OCI-LY1 (cell line): ENCODE measurements at regions not wholly inside any gene's neighbourhood (a gene's known extent, or its start where the extent isn't known, plus 50 kb on each side); places are given as distances from the start of the nearest gene placed in this dataset.
"Not testable (repeated sequence)": the region's sequence is repeated elsewhere in the genome, so short reads cannot be mapped to it uniquely, and the experiment has no call there.

Source experiments
- H2AFZ ChIP-seq: fragments of 200-600 bp; sonication (generic), shearing (Covaris generic); 2 replicates; pipeline ENCODE4 v1.6.0; 2014; ENCODE audit warnings: antibody characterized with exemption, mild to moderate bottlenecking, low read length
- H3F3A ChIP-seq: fragments of 200-600 bp; sonication (generic), shearing (Covaris generic); 2 replicates; pipeline ENCODE4 v1.6.0; 2014; ENCODE audit warnings: mild to moderate bottlenecking, antibody characterized with exemption, low read length, moderate library complexity; ENCODE audit not compliant: insufficient read depth
- H3K27ac ChIP-seq: fragments of 200-600 bp; sonication (generic); 2 replicates; pipeline ENCODE4 v1.5.1; 2014; ENCODE audit warnings: low read length, mixed run types, mild to moderate bottlenecking, low read depth; ENCODE audit not compliant: poor library complexity, severe bottlenecking
- H3K27me3 ChIP-seq: fragments of 200-600 bp; sonication (generic); 2 replicates; pipeline ENCODE4 v1.6.0; 2014; ENCODE audit warnings: antibody characterized with exemption, mild to moderate bottlenecking, low read length, moderate library complexity; ENCODE audit not compliant: insufficient read depth
- H3K36me3 ChIP-seq: fragments of 200-600 bp; sonication (generic); 2 replicates; pipeline ENCODE4 v1.6.1; 2014; ENCODE audit warnings: mild to moderate bottlenecking, antibody characterized with exemption, low read length, moderate library complexity, mixed read lengths; ENCODE audit not compliant: insufficient read depth
- H3K4me1 ChIP-seq: fragments of 200-600 bp; sonication (generic); 2 replicates; pipeline ENCODE4 v1.5.1; 2014; ENCODE audit warnings: mild to moderate bottlenecking, low read length, moderate library complexity; ENCODE audit not compliant: insufficient read depth, severe bottlenecking
- H3K4me2 ChIP-seq: fragments of 200-600 bp; sonication (generic), shearing (Covaris generic); 2 replicates; pipeline ENCODE4 v1.6.1; 2014; ENCODE audit warnings: low read length
- H3K4me3 ChIP-seq: fragments of 200-600 bp; sonication (generic); 2 replicates; pipeline ENCODE4 v1.5.1; 2014; ENCODE audit warnings: low read length, low read depth, mild to moderate bottlenecking, mixed read lengths; ENCODE audit not compliant: poor library complexity, severe bottlenecking
- H3K79me2 ChIP-seq: fragments of 200-600 bp; shearing (Covaris generic); 2 replicates; pipeline ENCODE4 v1.6.1; 2016; ENCODE audit warnings: mixed run types, low read length, mixed read lengths; ENCODE audit not compliant: insufficient read depth
- H3K9ac ChIP-seq: fragments of 200-600 bp; sonication (generic), shearing (Covaris generic); 2 replicates; pipeline ENCODE4 v1.6.1; 2014; ENCODE audit warnings: mild to moderate bottlenecking, low read length, mixed read lengths
- H3K9me2 ChIP-seq: fragments of 200-600 bp; sonication (generic), shearing (Covaris generic); 2 replicates; pipeline ENCODE4 v1.6.1; 2014; ENCODE audit warnings: low read depth, mild to moderate bottlenecking, low read length, mixed read lengths
- H3K9me3 ChIP-seq: fragments of 200-600 bp; shearing (Covaris generic); 2 replicates; pipeline ENCODE4 v1.6.1; 2014; ENCODE audit warnings: low read length, mixed read lengths
- H4K20me1 ChIP-seq: fragments of 200-600 bp; sonication (generic), shearing (Covaris generic); 2 replicates; pipeline ENCODE4 v1.6.0; 2016; ENCODE audit warnings: mild to moderate bottlenecking, low read length; ENCODE audit not compliant: insufficient read depth

DNA sequence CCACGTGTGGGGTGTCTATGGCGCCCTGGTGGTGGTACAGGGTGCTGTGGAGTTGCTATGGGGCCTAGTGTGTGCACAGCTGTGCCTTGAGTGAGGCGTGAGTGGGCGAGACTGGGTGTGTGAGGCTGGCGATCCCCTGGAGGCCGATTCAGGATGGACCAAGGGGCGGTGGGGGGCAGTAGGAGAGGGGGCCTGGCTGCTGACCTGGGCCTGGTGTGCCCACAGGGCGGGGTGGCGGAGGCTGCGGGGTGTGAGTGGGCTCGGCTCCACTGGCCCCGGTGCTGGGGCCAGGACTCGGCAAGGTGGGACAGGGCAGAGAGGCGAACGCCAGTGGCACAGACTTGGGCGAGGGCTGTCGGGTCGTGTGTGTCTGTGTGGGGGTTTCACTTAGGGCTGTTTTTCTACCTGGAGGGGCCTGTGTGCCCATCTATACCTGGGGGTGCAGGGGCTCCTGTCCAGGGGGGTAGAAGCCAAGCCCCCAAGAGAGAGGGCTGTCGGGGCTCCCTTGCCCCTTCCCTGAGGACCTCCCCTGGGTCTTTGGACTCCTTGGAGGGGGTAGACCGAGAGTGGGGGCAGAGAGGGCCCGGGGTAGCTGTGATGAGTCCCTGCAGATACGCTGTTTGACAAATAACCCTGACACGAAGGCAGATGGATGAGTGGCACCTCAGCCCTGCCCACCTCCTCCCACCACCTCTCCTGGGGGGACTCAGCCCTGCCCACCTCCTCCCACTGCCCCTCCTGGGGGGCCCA, 194.6 kb downstream of the TMEM121 start:
- H3K4me2 ChIP-seq, H3K4me3 ChIP-seq, H3K9me3 ChIP-seq: not testable (repeated sequence)

DNA sequence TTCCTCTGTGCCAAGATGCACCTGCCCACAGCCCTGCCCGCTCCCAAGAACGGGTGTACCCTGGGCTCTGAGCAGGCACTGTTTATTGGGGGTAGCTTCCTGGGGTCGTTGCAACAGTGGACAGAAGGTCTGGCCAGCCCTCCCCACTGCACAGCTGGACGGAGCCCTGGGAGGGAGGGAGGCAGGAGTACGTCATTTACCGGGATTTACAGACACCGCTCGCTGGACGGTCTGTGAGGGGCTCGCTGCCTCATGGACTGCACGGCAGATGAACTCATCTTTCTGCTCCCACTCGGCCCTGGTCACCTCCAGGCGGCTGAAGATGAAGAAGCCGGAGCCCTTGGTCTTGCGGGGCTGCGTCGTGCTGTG, 195.2 kb downstream of the TMEM121 start:
- not testable (repeated sequence) for H3F3A ChIP-seq, H3K9ac ChIP-seq, H3K9me3 ChIP-seq, H3K4me1 ChIP-seq, H3K79me2 ChIP-seq, H3K9me2 ChIP-seq, H3K36me3 ChIP-seq, H4K20me1 ChIP-seq, H3K4me2 ChIP-seq, H2AFZ ChIP-seq, H3K27me3 ChIP-seq
- H3K4me3 ChIP-seq = peak overlapping the region; percentile 29
- peak overlapping the region; percentile 60 for H3K27ac ChIP-seq

More for the DNA sequence above, 194.6 kb downstream of the TMEM121 start:
- not testable (repeated sequence) for H3K9ac ChIP-seq, H2AFZ ChIP-seq, H4K20me1 ChIP-seq, H3K9me2 ChIP-seq, H3K27me3 ChIP-seq, H3K36me3 ChIP-seq, H3F3A ChIP-seq, H3K4me1 ChIP-seq, H3K79me2 ChIP-seq
- peak overlapping the region; percentile 63 for H3K27ac ChIP-seq

DNA sequence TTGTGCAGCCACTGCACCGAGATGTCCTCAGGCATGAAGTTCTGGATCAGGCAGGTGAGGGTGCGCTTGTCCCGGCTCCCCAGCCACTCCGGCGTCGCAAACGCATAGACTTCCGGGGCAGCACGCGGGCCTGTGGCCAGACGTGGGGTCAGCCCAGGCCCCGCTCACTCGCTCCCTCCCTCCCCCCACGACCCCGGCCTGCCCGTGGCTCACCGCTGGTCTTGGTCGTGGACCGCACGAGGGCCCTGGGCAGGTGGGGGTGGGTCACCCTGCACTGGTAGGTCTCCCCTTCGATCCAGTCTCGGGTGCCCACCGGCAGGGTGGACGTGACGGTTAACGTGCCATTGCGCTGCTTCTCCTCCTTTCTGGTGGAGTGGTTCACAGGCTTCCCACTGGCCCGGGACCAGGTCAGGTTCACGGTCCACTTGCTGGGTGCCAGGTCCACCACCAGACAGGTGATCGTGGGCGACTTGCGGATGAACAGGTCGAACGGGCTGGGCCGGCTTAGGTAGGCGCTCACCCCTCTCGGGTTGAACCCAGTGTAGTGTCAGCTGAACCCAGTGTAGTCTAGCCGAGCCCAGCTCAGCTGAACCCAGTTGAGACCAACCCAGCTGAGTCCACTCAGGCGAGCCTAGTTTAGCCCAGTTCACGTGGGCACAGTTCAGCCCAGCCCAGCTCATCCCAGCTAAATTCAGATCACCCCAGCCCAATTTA, 195.8 kb downstream of the TMEM121 start:
- not testable (repeated sequence) for H3K9me3 ChIP-seq, H3K4me2 ChIP-seq, H2AFZ ChIP-seq, H3F3A ChIP-seq, H3K4me1 ChIP-seq, H4K20me1 ChIP-seq, H3K9me2 ChIP-seq, H3K79me2 ChIP-seq, H3K27me3 ChIP-seq, H3K36me3 ChIP-seq, H3K9ac ChIP-seq, H3K4me3 ChIP-seq
- peak overlapping the region; percentile 60 for H3K27ac ChIP-seq

DNA sequence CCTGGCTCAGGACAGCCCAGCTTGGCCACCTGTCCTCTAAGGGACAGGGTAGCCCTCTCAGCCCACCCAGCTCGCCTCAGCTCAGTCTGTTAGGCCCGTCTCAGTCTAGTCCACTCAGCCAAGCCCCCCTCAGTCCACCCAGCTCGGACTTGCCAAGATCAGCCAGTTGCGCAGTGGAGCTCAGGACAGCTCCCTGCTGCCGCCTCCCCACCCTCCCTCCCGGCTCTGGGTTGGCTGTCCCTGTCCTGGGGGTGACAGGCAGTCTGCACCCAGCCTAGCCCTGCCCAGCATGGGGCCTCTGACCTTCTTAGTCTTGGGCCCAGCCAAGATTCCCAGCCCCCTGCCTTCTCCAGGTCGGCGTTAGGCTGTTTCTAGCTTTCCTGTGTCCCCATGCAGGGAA, 196.9 kb downstream of the TMEM121 start:
- H3K36me3 ChIP-seq, H3F3A ChIP-seq, H3K4me1 ChIP-seq, H3K9ac ChIP-seq, H4K20me1 ChIP-seq, H3K27ac ChIP-seq, H3K4me3 ChIP-seq, H3K9me3 ChIP-seq, H3K9me2 ChIP-seq, H3K4me2 ChIP-seq, H2AFZ ChIP-seq, H3K79me2 ChIP-seq, H3K27me3 ChIP-seq: not testable (repeated sequence)

DNA sequence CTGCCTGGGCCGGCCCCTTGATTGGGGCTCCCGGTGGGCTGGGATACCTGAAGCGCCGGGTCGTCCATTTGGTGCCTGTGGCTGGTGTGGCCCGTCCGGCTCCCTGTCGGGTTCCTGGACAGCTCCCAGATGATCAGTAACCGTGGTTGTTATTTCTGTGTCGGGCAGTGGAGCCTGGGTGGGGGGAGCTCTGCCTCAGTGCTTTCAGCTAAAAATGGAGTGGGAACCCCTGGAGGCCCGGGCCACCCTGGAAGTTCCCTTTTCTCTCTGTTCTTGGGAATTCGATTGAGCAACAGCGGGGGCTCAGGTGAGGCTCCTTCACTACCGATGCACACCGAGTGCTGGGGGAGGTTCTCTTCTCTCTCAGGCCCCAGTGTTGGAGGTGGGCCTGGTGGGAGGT, 197.4 kb downstream of the TMEM121 start:
- H3K27me3 ChIP-seq, H3K4me1 ChIP-seq, H3K4me3 ChIP-seq, H3K9ac ChIP-seq, H3K9me2 ChIP-seq, H4K20me1 ChIP-seq, H3K79me2 ChIP-seq, H3F3A ChIP-seq, H3K4me2 ChIP-seq, H3K9me3 ChIP-seq, H3K36me3 ChIP-seq, H3K27ac ChIP-seq, H2AFZ ChIP-seq: not testable (repeated sequence)

DNA sequence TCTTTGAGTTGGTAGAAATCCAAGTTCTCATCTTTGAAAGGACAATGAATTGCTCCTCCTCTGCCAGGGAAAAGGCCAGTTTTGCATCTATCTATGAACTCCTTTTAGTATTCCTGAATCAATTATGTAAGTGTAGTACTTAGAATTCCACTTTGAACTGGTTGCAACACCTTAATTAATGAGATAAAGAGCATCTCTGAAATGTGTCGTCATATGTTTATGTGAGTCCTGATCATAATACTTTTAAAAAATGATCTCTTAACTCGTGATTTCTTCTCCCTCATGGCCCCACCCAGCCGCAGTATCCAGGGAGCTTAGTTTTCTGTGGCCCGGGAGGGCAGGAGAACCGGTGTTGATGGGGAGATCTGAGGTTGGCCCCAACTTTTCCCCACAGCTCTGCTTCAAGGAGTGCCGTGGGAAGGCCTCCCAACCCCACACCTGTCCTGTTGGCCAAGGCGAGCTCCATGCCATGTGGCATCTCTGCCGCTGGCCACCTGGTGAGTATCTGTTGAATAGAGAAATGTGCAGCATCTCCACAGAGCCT, 203.5 kb downstream of the TMEM121 start:
- Histone ChIP-seq H3K4me1 (peaks cover 37% of the 10 kb centered on the region), H3K36me3 (peaks cover 14% of the 10 kb centered on the region; the same call in 1 of the 2 replicates), H3K27ac (peak overlapping the region; percentile 92)
- H3K4me2 ChIP-seq, H4K20me1 ChIP-seq, H3K79me2 ChIP-seq, H3K9me2 ChIP-seq, H3F3A ChIP-seq, H3K9me3 ChIP-seq, H2AFZ ChIP-seq, H3K9ac ChIP-seq, H3K27me3 ChIP-seq, H3K4me3 ChIP-seq: not testable (repeated sequence)

DNA sequence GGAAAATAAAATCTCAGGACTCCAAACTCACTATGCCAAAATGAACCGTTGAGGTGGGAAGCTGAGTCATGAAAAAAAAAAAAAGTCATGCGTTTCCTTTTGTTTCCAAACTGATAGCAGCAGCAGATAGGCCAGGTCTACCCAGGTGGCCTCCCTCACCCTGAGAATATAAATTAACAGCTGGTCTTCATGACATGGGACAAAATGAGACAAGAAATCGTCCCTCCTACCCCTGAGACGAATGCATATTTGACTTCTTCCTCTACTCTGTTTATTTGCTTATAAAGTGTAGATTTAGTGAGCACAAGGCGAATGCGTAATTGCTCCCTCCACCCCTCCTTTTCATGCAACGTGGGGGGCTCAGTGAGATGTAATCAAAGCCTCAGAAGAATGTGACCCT, 204.3 kb downstream of the TMEM121 start:
- not testable (repeated sequence) for H3K9me3 ChIP-seq

More for the DNA sequence above, 204.3 kb downstream of the TMEM121 start:
- H3K9me2 ChIP-seq, H3K79me2 ChIP-seq, H3K27me3 ChIP-seq, H4K20me1 ChIP-seq, H3F3A ChIP-seq, H2AFZ ChIP-seq, H3K4me3 ChIP-seq: not testable (repeated sequence)
- Histone ChIP-seq H3K4me1 (peaks cover 37% of the 10 kb centered on the region), H3K36me3 (peaks cover 14% of the 10 kb centered on the region; the same call in 1 of the 2 replicates), H3K9ac (peak overlapping the region; percentile 40; the same call in 1 of the 2 replicates), H3K27ac (peak overlapping the region; percentile 92), H3K4me2 (peak overlapping the region; percentile 18; the same call in 1 of the 2 replicates)
